NCI-H524 treated with DMSO at 0.1 percent for 48 hours (cell line): ENCODE measurements at regions not wholly inside any gene's neighbourhood (a gene's known extent, or its start where the extent isn't known, plus 50 kb on each side); places are given as distances from the start of the nearest gene placed in this dataset.
"Not testable (repeated sequence)": the region's sequence is repeated elsewhere in the genome, so short reads cannot be mapped to it uniquely, and the experiment has no call there.

ENCODE experiments used
- DNase-seq: peaks from one replicate; lab custom pipeline; 2025; lab: John Stamatoyannopoulos, UW

GRCh38 chr5:147081311-147081764 lies 153.5 kb upstream of the STK32A start:
- no peak for DNase-seq

- DNase-seq: no peak
Observed at GRCh38 chr5:147084702-147085101, 150.1 kb upstream of the STK32A start.

GRCh38 chr5:147085409-147085808 lies 149.4 kb upstream of the STK32A start:
- DNase-seq: no peak

GRCh38 chr5:147092044-147092443 lies 142.8 kb upstream of the STK32A start:
- no peak for DNase-seq

GRCh38 chr5:147093138-147093537 lies 141.7 kb upstream of the STK32A start:
- no peak for DNase-seq

- DNase-seq: no peak
Observed at GRCh38 chr5:147095740-147096139, 139.1 kb upstream of the STK32A start.

GRCh38 chr5:147098233-147098790 lies 136.5 kb upstream of the STK32A start:
- peak; percentile 84 for DNase-seq

GRCh38 chr5:147101659-147102369 lies 133.0 kb upstream of the STK32A start:
- no peak for DNase-seq

GRCh38 chr5:147112899-147113298 lies 121.9 kb upstream of the STK32A start:
- no peak for DNase-seq

GRCh38 chr5:147113967-147114366 lies 120.9 kb upstream of the STK32A start:
- DNase-seq: no peak

GRCh38 chr5:147139759-147140158 lies 95.1 kb upstream of the STK32A start:
- not testable (repeated sequence) for DNase-seq

- no peak for DNase-seq
Observed at GRCh38 chr5:147140558-147140957, 94.3 kb upstream of the STK32A start.

GRCh38 chr5:147141580-147141979 lies 93.2 kb upstream of the STK32A start:
- DNase-seq: not testable (repeated sequence)

- no peak for DNase-seq
Observed at GRCh38 chr5:147143215-147143614, 91.6 kb upstream of the STK32A start.

GRCh38 chr5:147145328-147145727 lies 89.5 kb upstream of the STK32A start:
- DNase-seq: no peak

GRCh38 chr5:147148715-147149114 lies 86.1 kb upstream of the STK32A start:
- no peak for DNase-seq

- no peak for DNase-seq
Observed at GRCh38 chr5:147152086-147152485, 82.7 kb upstream of the STK32A start.

- no peak for DNase-seq
Observed at GRCh38 chr5:147154809-147155208, 80.0 kb upstream of the STK32A start.

- no peak for DNase-seq
Observed at GRCh38 chr5:147156012-147156411, 78.8 kb upstream of the STK32A start.

- no peak for DNase-seq
Observed at GRCh38 chr5:147160902-147161700, 73.7 kb upstream of the STK32A start.

- no peak for DNase-seq
Observed at GRCh38 chr5:147162740-147163139, 72.1 kb upstream of the STK32A start.

- DNase-seq: no peak
Observed at GRCh38 chr5:147167529-147167928, 67.3 kb upstream of the STK32A start.
